HG02884 (cell line): ENCODE measurements at regions not wholly inside any gene's neighbourhood (a gene's known extent, or its start where the extent isn't known, plus 50 kb on each side); places are given as distances from the start of the nearest gene placed in this dataset.
"Not testable (repeated sequence)": the region's sequence is repeated elsewhere in the genome, so short reads cannot be mapped to it uniquely, and the experiment has no call there.

ENCODE experiments used
- ATAC-seq: cut with Tn5 transposase; IDR thresholded peaks from one replicate; pipeline ENCODE4 v1.9.1; 2021; ENCODE audit warnings: mild to moderate bottlenecking, moderate library complexity; ENCODE audit not compliant: unreplicated experiment

- no peak for ATAC-seq
Observed at GRCh38 chr1:190949939-190950338, 472.3 kb upstream of the BRINP3 start.

- no peak for ATAC-seq
Observed at GRCh38 chr1:190957565-190957964, 479.9 kb upstream of the BRINP3 start.

- ATAC-seq, result no peak
Observed at GRCh38 chr1:190963321-190963720, 485.7 kb upstream of the BRINP3 start.

- ATAC-seq, result no peak
Observed at GRCh38 chr1:190975827-190976226, 498.2 kb upstream of the BRINP3 start.

GRCh38 chr1:191002768-191003167 lies 525.1 kb upstream of the BRINP3 start:
- no peak for ATAC-seq

- ATAC-seq, result no peak
Observed at GRCh38 chr1:191016765-191017164, 539.1 kb upstream of the BRINP3 start.

- no peak for ATAC-seq
Observed at GRCh38 chr1:191022856-191023255, 545.2 kb upstream of the BRINP3 start.

GRCh38 chr1:191025896-191026642 lies 548.4 kb upstream of the BRINP3 start:
- no peak for ATAC-seq

GRCh38 chr1:191026828-191027227 lies 549.2 kb upstream of the BRINP3 start:
- ATAC-seq, result no peak

- ATAC-seq, result no peak
Observed at GRCh38 chr1:191034132-191034531, 556.5 kb upstream of the BRINP3 start.

GRCh38 chr1:191043066-191043465 lies 565.4 kb upstream of the BRINP3 start:
- ATAC-seq, result no peak

GRCh38 chr1:191049781-191050180 lies 572.1 kb upstream of the BRINP3 start:
- ATAC-seq, result no peak

GRCh38 chr1:191052888-191053287 lies 575.2 kb upstream of the BRINP3 start:
- no peak for ATAC-seq

GRCh38 chr1:191065346-191065745 lies 587.7 kb upstream of the BRINP3 start:
- ATAC-seq, result no peak

GRCh38 chr1:191065771-191066170 lies 588.1 kb upstream of the BRINP3 start:
- ATAC-seq, result no peak

GRCh38 chr1:191074881-191075280 lies 597.2 kb upstream of the BRINP3 start:
- ATAC-seq, result no peak

- not testable (repeated sequence) for ATAC-seq
Observed at GRCh38 chr1:191083090-191083489, 605.4 kb upstream of the BRINP3 start.

- no peak for ATAC-seq
Observed at GRCh38 chr1:191085121-191085520, 607.5 kb upstream of the BRINP3 start.

- ATAC-seq, result no peak
Observed at GRCh38 chr1:191086910-191087309, 609.2 kb upstream of the BRINP3 start.

GRCh38 chr1:191096405-191096804 lies 618.7 kb upstream of the BRINP3 start:
- no peak for ATAC-seq

- no peak for ATAC-seq
Observed at GRCh38 chr1:191099696-191100095, 622.0 kb upstream of the BRINP3 start.

GRCh38 chr1:191101960-191102359 lies 624.3 kb upstream of the BRINP3 start:
- ATAC-seq, result no peak

- ATAC-seq, result no peak
Observed at GRCh38 chr1:191125950-191126349, 648.3 kb upstream of the BRINP3 start.
